ENCODE measurements at regions not wholly inside any gene's neighbourhood (a gene's known extent, or its start where the extent isn't known, plus 50 kb on each side); places are given as distances from the start of the nearest gene placed in this dataset.

GRCh38 chr14:87465770-87466169 is 527.2 kb downstream of the GALC start:
- TF ChIP-seq CTCF (conservative IDR thresholded peaks at IDR 0.05) (no peak), ZFX (IDR thresholded peaks at IDR 0.05) (no peak)

Measured in C4-2B (cell line).